ENCODE measurements at regions not wholly inside any gene's neighbourhood (a gene's known extent, or its start where the extent isn't known, plus 50 kb on each side); places are given as distances from the start of the nearest gene placed in this dataset.

GRCh38 chr6:106751501-106752252, 122.3 kb downstream of the QRSL1 start:
- TF ChIP-seq TCF12 (IDR thresholded peaks at IDR 0.05; ENCODE audit: low read depth) (no peak), FOXM1 (IDR thresholded peaks at IDR 0.05; ENCODE audit: borderline replicate concordance, low read depth) (no peak), NFIC (IDR thresholded peaks at IDR 0.05) (no peak), EP300 (IDR thresholded peaks at IDR 0.05; ENCODE audit: borderline replicate concordance) (no peak), MAX (IDR thresholded peaks at IDR 0.05) (no peak), YY1 (IDR thresholded peaks at IDR 0.05; ENCODE audit: low read depth) (no peak), EGR1 (IDR thresholded peaks at IDR 0.05) (no peak), TAF1 (IDR thresholded peaks at IDR 0.05; ENCODE audit: low read depth) (no peak), TEAD4 (IDR thresholded peaks at IDR 0.05) (no peak), CEBPB (IDR thresholded peaks at IDR 0.05) (no peak), RAD21 (IDR thresholded peaks at IDR 0.05; ENCODE audit: low read depth) (no peak), ZBTB7A (IDR thresholded peaks at IDR 0.05; ENCODE audit: low read depth) (no peak)
- TF ChIP-seq, protein P1, sequence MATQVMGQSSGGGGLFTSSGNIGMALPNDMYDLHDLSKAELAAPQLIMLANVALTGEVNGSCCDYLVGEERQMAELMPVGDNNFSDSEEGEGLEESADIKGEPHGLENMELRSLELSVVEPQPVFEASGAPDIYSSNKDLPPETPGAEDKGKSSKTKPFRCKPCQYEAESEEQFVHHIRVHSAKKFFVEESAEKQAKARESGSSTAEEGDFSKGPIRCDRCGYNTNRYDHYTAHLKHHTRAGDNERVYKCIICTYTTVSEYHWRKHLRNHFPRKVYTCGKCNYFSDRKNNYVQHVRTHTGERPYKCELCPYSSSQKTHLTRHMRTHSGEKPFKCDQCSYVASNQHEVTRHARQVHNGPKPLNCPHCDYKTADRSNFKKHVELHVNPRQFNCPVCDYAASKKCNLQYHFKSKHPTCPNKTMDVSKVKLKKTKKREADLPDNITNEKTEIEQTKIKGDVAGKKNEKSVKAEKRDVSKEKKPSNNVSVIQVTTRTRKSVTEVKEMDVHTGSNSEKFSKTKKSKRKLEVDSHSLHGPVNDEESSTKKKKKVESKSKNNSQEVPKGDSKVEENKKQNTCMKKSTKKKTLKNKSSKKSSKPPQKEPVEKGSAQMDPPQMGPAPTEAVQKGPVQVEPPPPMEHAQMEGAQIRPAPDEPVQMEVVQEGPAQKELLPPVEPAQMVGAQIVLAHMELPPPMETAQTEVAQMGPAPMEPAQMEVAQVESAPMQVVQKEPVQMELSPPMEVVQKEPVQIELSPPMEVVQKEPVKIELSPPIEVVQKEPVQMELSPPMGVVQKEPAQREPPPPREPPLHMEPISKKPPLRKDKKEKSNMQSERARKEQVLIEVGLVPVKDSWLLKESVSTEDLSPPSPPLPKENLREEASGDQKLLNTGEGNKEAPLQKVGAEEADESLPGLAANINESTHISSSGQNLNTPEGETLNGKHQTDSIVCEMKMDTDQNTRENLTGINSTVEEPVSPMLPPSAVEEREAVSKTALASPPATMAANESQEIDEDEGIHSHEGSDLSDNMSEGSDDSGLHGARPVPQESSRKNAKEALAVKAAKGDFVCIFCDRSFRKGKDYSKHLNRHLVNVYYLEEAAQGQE (IDR thresholded peaks at IDR 0.05; ENCODE audit: low read depth) = no peak
- TF ChIP-seq, protein P2, sequence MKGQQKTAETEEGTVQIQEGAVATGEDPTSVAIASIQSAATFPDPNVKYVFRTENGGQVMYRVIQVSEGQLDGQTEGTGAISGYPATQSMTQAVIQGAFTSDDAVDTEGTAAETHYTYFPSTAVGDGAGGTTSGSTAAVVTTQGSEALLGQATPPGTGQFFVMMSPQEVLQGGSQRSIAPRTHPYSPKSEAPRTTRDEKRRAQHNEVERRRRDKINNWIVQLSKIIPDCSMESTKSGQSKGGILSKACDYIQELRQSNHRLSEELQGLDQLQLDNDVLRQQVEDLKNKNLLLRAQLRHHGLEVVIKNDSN (IDR thresholded peaks at IDR 0.05) = no peak

DNA sequence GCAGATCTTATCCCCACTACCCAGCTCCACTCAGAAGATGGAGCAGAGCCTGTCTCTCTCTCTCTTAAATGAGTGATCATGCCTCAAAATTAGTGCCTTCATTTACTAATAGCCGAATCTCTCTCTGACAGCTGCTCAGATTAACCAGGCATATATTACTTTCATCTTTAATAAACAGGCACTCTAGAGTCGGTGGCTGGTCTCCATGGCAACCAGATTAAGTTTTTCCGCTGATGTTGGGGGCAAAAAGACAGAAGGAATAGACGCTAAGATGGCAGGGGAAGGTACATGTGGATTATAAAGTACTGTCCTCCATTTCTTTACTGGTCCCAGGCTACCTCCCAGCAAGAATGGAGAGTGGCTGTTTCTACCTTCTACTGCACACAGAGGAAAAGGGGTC, 121.6 kb downstream of the QRSL1 start:
- no peak for TF ChIP-seq TEAD4 (IDR thresholded peaks at IDR 0.05)
- no peak for TF ChIP-seq FOXM1 (IDR thresholded peaks at IDR 0.05; ENCODE audit: borderline replicate concordance, low read depth)
- TF ChIP-seq CEBPB (IDR thresholded peaks at IDR 0.05) = no peak
- TF ChIP-seq YY1 (IDR thresholded peaks at IDR 0.05; ENCODE audit: low read depth) = no peak
- no peak for TF ChIP-seq RAD21 (IDR thresholded peaks at IDR 0.05; ENCODE audit: low read depth)
- no peak for TF ChIP-seq TCF12 (IDR thresholded peaks at IDR 0.05; ENCODE audit: low read depth)
- TF ChIP-seq ZBTB7A (IDR thresholded peaks at IDR 0.05; ENCODE audit: low read depth) = no peak
- TF ChIP-seq, protein P2 (IDR thresholded peaks at IDR 0.05) = no peak
- no peak for TF ChIP-seq NFIC (IDR thresholded peaks at IDR 0.05)
- no peak for TF ChIP-seq EP300 (IDR thresholded peaks at IDR 0.05; ENCODE audit: borderline replicate concordance)
- TF ChIP-seq, protein P1 (IDR thresholded peaks at IDR 0.05; ENCODE audit: low read depth) = no peak
- TF ChIP-seq TAF1 (IDR thresholded peaks at IDR 0.05; ENCODE audit: low read depth) = no peak
- no peak for TF ChIP-seq MAX (IDR thresholded peaks at IDR 0.05)
- no peak for TF ChIP-seq CREB1 (IDR thresholded peaks at IDR 0.05; ENCODE audit: low read depth)
- no peak for TF ChIP-seq EGR1 (IDR thresholded peaks at IDR 0.05)

- TF ChIP-seq RAD21 (IDR thresholded peaks at IDR 0.05; ENCODE audit: low read depth) (no peak), EP300 (IDR thresholded peaks at IDR 0.05; ENCODE audit: borderline replicate concordance) (no peak), YY1 (IDR thresholded peaks at IDR 0.05; ENCODE audit: low read depth) (no peak), ZBTB7A (IDR thresholded peaks at IDR 0.05; ENCODE audit: low read depth) (no peak), MAX (IDR thresholded peaks at IDR 0.05) (no peak), TCF12 (IDR thresholded peaks at IDR 0.05; ENCODE audit: low read depth) (no peak), EGR1 (IDR thresholded peaks at IDR 0.05) (no peak), FOXM1 (IDR thresholded peaks at IDR 0.05; ENCODE audit: borderline replicate concordance, low read depth) (no peak), NFIC (IDR thresholded peaks at IDR 0.05) (no peak), TEAD4 (IDR thresholded peaks at IDR 0.05) (no peak), CEBPB (IDR thresholded peaks at IDR 0.05) (no peak), CREB1 (IDR thresholded peaks at IDR 0.05; ENCODE audit: low read depth) (no peak), TAF1 (IDR thresholded peaks at IDR 0.05; ENCODE audit: low read depth) (no peak)
- TF ChIP-seq, protein P2 (IDR thresholded peaks at IDR 0.05) = no peak
- TF ChIP-seq, protein P1 (IDR thresholded peaks at IDR 0.05; ENCODE audit: low read depth) = no peak
Observed at GRCh38 chr6:106750142-106750918, 121.0 kb downstream of the QRSL1 start.

Data from Ishikawa (cell line).